NCI-H187 treated with DMSO at 0.1 percent for 48 hours (cell line): ENCODE measurements at regions not wholly inside any gene's neighbourhood (a gene's known extent, or its start where the extent isn't known, plus 50 kb on each side); places are given as distances from the start of the nearest gene placed in this dataset.
"Not testable (repeated sequence)": the region's sequence is repeated elsewhere in the genome, so short reads cannot be mapped to it uniquely, and the experiment has no call there.

Experiments
- DNase-seq: peaks from one replicate; lab custom pipeline; 2025; lab: John Stamatoyannopoulos, UW

DNA sequence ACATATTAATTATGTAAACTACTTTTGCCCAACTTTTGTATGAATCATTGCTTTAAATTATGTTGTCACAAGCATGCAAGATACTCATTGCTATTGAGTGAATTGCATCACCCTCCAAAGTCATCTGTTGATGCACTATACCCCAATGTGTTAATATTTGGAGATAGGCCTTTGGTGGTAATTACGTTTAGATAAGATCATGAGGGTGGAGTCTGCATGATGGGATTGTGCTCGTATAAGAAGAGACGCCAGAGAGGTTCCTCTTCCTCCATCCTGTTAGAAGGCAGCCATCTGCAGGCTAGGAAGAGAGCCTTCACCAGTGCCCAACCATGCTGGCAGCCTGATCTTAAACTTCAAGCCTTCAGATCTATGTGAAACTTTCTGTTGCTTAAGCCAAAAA is 95.3 kb upstream of the MAGI2 start:
- DNase-seq, result no peak

DNA sequence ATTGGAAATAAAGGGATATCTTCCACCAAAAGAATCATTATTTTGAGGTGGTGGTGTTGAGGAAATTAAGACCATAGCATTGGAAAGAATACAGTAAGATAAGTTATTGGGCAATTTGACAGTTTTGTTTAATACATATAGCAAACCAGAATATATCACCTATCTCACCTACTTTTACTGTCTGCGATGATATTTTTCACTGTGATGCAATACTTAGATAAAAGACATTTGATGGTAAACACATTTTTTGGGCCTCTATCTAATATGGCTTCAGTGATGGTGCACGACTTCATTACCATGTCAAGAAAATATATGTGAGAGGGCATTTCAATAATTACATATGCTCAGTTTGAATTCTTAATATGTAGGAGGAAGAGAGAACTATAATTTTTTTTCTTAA is 93.7 kb upstream of the MAGI2 start:
- no peak for DNase-seq

- DNase-seq, result no peak
These were observed 87.1 kb upstream of the MAGI2 start for GRCh38 chr7:79540592-79540991.

DNA sequence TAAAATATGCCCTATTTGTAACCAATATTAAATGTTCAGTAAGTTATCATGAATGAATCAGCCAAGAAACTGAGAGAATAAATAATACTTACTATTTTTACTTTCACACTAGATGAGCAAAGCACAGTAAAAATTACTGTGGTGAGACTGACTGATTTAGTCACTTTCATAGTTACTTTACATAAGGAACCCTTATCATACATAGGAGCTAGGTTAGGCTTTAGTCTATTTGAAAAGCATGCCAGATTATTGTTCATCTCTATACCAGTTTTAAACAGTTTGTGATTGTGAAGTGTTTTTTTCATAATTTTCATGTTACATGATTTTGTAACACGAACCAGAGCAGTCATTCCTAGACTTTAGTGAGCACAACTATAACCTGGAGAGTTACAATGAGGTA is 80.7 kb upstream of the MAGI2 start:
- DNase-seq, result no peak

- no peak for DNase-seq
These were observed 78.6 kb upstream of the MAGI2 start for GRCh38 chr7:79531905-79532664.

DNA sequence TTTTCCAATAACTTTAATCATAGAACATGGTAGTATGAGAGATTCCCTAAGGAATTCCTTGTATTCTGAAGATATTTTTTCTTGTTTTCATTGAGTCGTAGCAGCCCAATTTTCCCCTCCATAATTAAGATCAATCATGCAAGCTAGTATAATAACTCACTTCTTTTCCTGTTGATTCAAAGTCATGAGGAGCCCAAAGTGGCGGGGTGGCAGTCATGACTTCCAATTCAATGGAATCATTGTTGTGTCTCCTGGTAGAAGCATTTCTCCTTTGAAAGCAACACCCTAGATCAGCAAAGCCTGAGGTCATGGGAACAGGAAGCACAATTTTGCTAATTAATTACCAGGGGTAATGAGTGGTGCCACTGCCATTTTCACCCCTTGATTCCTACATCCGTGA is 77.6 kb upstream of the MAGI2 start:
- DNase-seq, result no peak

DNA sequence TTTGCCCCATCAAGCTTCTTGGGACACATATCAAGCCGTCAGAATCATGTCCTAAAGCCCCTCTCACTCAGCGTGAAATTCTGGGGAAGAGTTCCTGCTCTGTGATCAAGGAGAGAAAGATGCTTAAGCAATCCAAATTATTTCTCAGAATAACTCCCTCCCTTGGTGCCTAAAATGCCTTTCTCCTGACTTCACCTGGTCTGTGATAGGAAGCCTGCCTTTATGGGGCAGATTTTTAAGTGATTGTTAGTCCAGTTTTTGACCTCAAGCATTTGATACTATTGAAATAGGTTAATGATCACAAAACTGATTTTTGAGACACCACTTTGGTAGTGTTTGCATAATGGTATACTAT is 76.4 kb upstream of the MAGI2 start:
- DNase-seq, result no peak

DNA sequence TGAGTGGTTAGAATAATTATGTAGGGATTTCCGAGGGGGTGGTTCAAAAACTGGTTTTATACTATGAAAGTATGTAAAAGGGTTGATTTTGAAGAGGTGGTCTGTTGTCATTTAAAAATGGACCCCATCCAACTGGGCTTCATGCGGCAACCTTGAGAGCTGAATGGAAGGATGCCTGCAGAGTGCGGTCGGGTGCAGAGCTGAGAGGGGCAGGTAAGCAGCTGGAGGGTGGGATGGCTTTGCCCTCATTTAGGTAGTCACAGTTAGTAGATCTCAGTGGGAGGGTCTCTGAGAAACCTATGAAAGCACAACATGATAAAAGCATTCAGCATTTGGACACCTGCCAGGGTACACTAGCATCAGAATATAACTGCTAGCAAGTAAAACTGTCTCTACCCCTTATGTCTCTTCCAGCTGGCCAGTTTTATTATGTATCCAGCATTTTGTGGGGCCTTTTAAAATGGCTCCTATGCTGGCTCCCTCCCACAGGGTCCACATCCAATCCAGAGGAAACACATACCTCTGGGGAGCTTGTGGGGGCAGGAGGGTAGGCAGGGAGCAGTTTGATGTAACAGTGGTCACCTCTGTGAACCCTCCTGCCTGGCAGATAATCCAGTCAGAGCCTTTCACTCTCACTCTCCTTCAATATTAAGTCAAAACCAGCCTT is 75.9 kb upstream of the MAGI2 start:
- DNase-seq, result no peak

GRCh38 chr7:79528421-79528820 is 75.0 kb upstream of the MAGI2 start:
- no peak for DNase-seq

- DNase-seq, result no peak
These were observed 70.6 kb upstream of the MAGI2 start for GRCh38 chr7:79524048-79524447.

DNA sequence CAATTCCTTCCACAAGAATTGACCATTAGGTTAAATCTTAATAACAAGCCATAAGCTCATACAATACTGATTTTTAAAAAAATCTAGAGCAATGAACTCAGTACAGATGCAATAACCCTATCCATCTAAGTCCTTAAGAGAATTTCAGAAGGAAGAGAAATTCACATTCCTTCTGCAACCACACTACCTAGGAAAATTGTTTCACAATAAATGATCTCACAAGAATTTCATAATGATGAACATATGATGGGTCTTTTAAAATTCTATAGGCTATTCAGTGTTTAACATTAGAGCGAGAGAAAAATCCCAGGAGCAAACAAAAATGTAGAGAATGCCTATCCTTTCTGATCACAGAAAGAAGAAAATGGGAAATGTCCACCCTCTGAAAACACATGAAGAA is 70.0 kb upstream of the MAGI2 start:
- no peak for DNase-seq

DNA sequence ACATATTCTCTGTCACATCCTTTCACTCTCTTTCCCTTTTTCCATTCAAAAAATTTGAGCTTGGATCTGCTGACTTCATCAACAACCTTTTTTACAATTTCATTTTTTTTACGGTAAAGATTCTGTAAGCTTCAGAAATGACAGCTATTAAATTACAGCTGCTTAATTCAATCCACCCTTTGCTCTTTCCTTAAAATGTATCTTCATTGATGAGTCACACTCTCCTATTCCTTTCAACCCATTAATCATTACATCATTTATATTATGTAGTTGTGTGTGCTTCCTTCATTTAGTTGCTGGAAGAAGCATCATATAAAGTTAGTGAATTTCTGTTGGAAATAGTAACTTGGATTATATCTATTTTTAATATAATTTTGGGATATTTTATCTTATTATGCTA is 67.1 kb upstream of the MAGI2 start:
- no peak for DNase-seq

- DNase-seq, result no peak
These were observed 61.9 kb upstream of the MAGI2 start for GRCh38 chr7:79515358-79515757.

DNA sequence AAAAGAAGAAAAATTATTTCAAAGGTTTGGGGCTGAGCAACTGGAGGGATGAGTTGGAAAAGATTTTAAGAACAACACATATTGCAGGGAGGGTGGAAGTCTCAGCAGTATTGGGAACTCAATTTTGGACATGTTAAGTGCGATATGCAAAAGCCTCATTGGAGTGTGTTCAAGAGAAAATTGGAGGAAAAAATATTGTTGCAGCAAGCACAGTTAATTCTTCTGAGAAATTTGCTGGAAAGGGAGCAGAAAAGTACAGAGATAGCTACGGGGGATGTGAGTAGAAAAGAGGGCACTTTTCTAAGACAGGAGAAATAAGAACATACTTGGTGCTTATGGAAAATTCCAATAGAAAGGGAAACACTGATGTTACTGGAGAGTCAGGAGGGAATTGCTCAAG is 59.8 kb upstream of the MAGI2 start:
- DNase-seq, result no peak

DNA sequence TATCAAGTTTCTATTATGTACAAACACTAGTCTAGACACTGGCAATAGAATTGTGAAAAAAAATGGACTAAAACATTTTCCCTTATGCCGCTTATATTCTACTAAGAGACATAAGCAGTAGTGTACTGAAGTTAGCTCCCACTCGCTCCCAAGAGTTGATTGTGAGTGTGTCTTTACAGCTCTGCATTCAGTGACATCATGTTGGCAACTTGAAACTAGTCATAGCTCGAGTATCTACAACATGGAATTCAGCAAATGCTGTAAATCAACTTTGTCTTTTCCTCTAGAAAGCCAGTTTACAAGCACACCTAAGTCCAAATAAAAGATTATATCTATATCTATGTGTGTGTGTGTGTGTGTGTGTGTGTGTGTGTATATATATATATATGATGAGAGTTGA is 58.8 kb upstream of the MAGI2 start:
- no peak for DNase-seq

DNA sequence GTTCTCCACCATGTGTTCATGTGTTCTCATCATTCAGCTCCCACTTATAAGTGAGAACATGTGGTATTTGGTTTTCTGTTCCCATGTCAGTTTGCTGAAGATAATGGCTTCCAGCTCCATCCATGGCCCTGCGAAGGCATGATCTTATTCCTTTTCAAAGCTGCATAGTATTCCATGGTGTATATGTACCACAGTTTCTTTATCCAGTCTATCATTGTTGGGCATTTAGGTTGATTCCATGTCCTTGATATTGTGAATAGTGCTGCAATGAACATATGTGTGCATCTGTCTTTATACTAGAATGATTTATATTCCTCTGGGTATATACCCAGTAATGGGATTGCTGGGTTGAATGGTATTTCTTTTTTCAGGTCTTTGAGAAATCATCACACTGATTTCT is 57.6 kb upstream of the MAGI2 start:
- DNase-seq, result not testable (repeated sequence)

- no peak for DNase-seq
These were observed 53.7 kb upstream of the MAGI2 start for GRCh38 chr7:79507131-79507530.

DNA sequence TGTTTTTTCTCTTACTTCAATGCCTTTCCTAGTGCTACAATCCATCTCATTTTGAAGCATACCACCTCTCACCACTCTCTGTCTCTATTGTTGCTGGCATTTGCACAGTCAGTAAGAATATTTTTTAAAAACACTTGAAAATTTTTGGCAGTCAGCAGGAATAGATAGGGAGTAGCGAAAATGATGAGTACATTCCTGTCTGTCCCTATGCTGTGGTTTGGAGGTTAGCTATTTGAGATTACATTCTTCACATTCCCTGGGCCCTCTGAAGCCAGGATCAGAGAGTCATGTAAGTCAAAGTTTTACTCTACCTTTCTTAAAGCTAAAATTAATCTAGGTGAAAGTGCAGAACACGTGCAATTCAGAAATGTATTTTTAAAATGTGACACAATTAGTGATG is 53.0 kb upstream of the MAGI2 start:
- no peak for DNase-seq

DNA sequence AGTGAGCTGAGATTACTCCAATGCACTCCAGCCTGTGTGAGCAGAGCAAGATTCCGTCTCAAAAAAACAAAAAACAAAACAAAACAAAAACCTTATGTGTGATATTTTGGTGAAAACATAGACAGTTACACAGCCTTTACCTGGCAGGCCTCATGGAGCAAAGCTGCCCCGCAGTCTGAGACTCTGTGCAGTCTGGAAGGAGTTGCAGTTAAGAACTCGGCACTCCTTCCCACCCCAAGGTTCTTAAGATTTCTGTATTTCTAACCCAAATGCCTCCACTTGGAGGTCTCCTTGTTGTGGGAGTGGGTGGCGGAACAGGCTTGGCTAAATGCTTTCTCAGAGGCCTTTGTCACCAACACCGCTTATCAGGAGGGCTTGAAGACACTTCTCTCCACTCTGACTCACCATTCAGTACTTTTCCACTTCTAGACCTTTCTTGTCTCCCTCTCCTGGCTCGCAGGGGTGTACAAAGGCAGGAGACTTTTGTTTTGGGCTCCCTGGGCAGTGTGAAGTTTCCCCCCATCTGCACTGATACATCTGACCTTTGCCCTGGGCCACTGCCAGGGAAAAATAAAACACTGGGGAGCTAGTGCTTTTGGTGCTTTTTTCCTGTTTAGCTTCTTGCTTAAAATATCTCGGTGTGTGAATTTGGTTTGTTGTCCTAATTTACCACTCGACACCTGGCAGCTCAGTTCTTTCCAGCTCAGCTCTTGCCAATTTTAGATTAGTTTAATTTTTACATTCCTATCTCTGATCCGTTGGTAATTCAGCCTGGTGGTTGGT is 51.3 kb upstream of the MAGI2 start:
- no peak for DNase-seq
